KMS-11 (cell line): ENCODE measurements at regions not wholly inside any gene's neighbourhood (a gene's known extent, or its start where the extent isn't known, plus 50 kb on each side); places are given as distances from the start of the nearest gene placed in this dataset.
"Not testable (repeated sequence)": the region's sequence is repeated elsewhere in the genome, so short reads cannot be mapped to it uniquely, and the experiment has no call there.

Experiments
- H2AFZ ChIP-seq: fragments of 200-600 bp; sonication (generic); 2 replicates; pipeline ENCODE4 v1.6.1; 2016; ENCODE audit warnings: antibody characterized with exemption, mixed run types, low read depth
- H3K27ac ChIP-seq: fragments of 200-600 bp; sonication (generic); 2 replicates; pipeline ENCODE4 v1.6.1; 2016; ENCODE audit warnings: mild to moderate bottlenecking, mixed run types
- H3K27me3 ChIP-seq: fragments of 200-600 bp; sonication (generic); 2 replicates; pipeline ENCODE4 v1.6.1; 2017; ENCODE audit warnings: mild to moderate bottlenecking, low read depth, mixed run types, moderate library complexity; ENCODE audit not compliant: insufficient read depth
- H3K36me3 ChIP-seq: fragments of 200-600 bp; sonication (generic); 2 replicates; pipeline ENCODE4 v1.6.1; 2017; ENCODE audit warnings: mild to moderate bottlenecking, mixed run types; ENCODE audit not compliant: insufficient read depth
- H3K4me1 ChIP-seq: fragments of 200-600 bp; sonication (generic); 2 replicates; pipeline ENCODE4 v1.6.1; 2016; ENCODE audit warnings: mild to moderate bottlenecking, low read depth, mixed run types; ENCODE audit not compliant: poor library complexity, severe bottlenecking
- H3K4me2 ChIP-seq: fragments of 200-600 bp; sonication (generic); 2 replicates; pipeline ENCODE4 v1.7.0; 2016; ENCODE audit warnings: mild to moderate bottlenecking, mixed run types
- H3K4me3 ChIP-seq: fragments of 200-600 bp; sonication (generic); IDR thresholded peaks from 2 replicates; pipeline ENCODE4 v1.6.1; 2017; ENCODE audit warnings: low read depth, low read length, mixed read lengths; ENCODE audit not compliant: insufficient read depth
- H3K79me2 ChIP-seq: fragments of 200-600 bp; sonication (generic); 2 replicates; pipeline ENCODE4 v1.6.1; 2016; ENCODE audit warnings: low read depth, mixed run types; ENCODE audit not compliant: insufficient read depth
- H3K9ac ChIP-seq: fragments of 200-600 bp; sonication (generic); 2 replicates; pipeline ENCODE4 v1.6.1; 2016; ENCODE audit warnings: mild to moderate bottlenecking, mixed run types
- H4K20me1 ChIP-seq: fragments of 200-600 bp; sonication (generic); 2 replicates; pipeline ENCODE4 v1.6.1; 2016; ENCODE audit warnings: mild to moderate bottlenecking, mixed run types; ENCODE audit not compliant: insufficient read depth
- TF ChIP-seq, protein P1 (sequence below): fragments of 200-600 bp; sonication (generic); conservative IDR thresholded peaks from 2 replicates; pipeline ENCODE4 v1.6.1; 2017; ENCODE audit warnings: low read depth, mild to moderate bottlenecking, antibody characterized with exemption, low read length, moderate library complexity, mixed read lengths

DNA sequence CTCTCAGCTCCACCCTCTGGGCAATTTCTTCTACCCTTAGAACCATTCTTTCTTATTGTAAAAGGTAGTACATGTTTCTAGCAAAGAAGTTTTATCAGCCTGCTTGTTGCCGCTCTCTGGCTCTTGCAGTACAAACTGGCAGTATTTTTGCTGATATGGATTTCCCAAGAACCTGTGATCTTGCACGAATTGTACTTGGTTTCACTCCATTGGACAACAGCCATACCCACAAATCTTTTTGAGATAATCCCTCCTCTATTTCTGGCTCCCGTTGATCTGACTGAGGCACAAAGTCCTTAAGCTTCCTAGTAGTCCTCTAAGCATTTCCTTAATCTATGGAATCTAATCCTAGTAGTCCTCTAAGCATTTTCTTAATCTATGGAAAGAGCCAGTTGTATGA is 487.0 kb upstream of the PTCHD4 start:
- TF ChIP-seq, protein P1, sequence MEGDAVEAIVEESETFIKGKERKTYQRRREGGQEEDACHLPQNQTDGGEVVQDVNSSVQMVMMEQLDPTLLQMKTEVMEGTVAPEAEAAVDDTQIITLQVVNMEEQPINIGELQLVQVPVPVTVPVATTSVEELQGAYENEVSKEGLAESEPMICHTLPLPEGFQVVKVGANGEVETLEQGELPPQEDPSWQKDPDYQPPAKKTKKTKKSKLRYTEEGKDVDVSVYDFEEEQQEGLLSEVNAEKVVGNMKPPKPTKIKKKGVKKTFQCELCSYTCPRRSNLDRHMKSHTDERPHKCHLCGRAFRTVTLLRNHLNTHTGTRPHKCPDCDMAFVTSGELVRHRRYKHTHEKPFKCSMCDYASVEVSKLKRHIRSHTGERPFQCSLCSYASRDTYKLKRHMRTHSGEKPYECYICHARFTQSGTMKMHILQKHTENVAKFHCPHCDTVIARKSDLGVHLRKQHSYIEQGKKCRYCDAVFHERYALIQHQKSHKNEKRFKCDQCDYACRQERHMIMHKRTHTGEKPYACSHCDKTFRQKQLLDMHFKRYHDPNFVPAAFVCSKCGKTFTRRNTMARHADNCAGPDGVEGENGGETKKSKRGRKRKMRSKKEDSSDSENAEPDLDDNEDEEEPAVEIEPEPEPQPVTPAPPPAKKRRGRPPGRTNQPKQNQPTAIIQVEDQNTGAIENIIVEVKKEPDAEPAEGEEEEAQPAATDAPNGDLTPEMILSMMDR = no peak
- Histone ChIP-seq H3K79me2 (no peaks in the 10 kb centered on the region), H4K20me1 (no peaks in the 10 kb centered on the region), H3K9ac (no peak overlapping the region), H2AFZ (no peak overlapping the region), H3K4me3 (no peak overlapping the region), H3K4me2 (no peak overlapping the region), H3K4me1 (no peaks in the 10 kb centered on the region), H3K36me3 (no peaks in the 10 kb centered on the region), H3K27ac (no peak overlapping the region), H3K27me3 (no peaks in the 10 kb centered on the region)

DNA sequence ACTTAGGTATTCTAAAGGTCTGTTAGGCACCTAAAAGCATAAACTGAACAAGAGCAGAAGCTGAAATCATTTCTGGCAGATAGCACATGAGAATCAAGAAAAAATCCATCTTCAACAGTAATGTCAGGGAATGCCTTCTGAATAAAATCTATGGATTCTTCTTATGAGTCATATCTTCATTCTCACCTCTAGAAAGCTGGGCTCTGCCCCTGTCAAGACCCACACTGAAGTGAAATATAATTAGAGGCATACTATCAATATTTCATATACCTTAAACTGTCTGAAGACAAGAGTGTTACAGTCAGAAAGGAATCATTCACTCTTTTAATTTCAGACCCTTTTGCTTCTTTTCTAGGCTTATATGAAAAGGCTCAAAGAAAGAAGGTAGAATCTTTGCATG is 485.8 kb upstream of the PTCHD4 start:
- no peaks in the 10 kb centered on the region for H3K27me3 ChIP-seq
- H3K36me3 ChIP-seq = no peaks in the 10 kb centered on the region
- H3K9ac ChIP-seq = no peak overlapping the region
- H3K4me3 ChIP-seq = no peak overlapping the region
- H2AFZ ChIP-seq = no peak overlapping the region
- H3K4me2 ChIP-seq = no peak overlapping the region
- TF ChIP-seq, protein P1 = no peak
- no peaks in the 10 kb centered on the region for H4K20me1 ChIP-seq
- H3K4me1 ChIP-seq = no peaks in the 10 kb centered on the region
- no peaks in the 10 kb centered on the region for H3K79me2 ChIP-seq
- no peak overlapping the region for H3K27ac ChIP-seq

DNA sequence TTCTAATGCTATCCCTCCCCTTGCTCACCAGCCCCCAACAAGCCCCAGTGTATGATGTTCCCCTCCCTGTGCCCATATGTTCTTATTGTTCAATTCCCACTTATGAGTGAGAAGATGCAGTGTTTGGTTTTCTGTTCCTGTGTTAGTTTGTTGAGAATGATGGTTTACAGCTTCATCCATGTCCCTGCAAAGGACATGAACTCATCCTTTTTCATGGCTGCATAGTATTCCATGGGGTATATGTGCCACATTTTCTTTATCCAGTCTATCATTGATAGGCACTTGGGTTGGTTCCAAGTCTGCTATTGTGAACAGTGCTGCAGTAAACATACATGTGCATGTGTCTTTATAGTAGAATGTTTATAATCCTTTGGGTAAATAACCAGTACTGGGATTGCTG is 480.2 kb upstream of the PTCHD4 start:
- H3K4me2 ChIP-seq = not testable (repeated sequence)

DNA sequence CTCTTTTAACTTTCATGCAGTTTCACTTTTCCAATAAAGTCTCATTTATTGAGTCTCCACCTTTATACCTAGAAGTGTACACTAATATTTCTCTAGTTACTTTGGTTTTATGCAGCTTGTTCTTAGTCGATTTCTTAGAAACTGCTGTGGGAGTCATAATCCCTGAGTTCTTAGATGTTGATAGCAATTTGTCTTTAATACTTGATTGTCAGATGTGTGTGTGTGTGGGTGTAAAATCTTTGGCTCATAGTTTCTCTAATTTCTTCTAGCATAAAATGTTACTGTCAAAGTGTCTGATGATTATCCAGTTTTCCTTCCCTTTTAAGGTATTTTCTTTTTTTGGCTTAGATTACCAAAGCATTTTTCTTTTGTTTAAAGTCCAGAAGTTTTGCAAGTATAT is 473.8 kb upstream of the PTCHD4 start:
- TF ChIP-seq, protein P1 = no peak

More for the DNA sequence above, 480.2 kb upstream of the PTCHD4 start:
- H3K27ac ChIP-seq, H3K4me1 ChIP-seq, H2AFZ ChIP-seq, H3K9ac ChIP-seq, H4K20me1 ChIP-seq, H3K27me3 ChIP-seq, H3K36me3 ChIP-seq, H3K4me3 ChIP-seq, H3K79me2 ChIP-seq: not testable (repeated sequence)

DNA sequence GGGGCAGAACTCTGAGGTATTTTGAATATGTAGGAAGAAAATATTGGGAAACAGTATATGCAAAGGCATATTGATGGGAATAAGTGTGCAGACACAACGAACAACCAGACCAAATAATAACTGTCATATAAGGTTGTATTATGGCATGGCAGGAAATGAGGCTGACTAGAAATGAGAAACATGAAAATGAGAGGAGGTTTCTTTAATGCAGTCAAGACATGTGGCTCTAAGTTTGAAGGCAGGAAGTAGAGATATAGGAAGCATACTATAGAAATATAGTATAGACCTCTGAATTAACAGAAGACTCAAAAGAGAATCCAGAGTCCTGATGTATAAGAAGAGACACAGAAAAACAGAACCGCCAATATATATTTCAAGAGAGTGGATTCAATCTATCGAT is 459.7 kb upstream of the PTCHD4 start:
- no peak overlapping the region for H3K4me3 ChIP-seq
- no peaks in the 10 kb centered on the region for H4K20me1 ChIP-seq
- TF ChIP-seq, protein P1 = no peak
- H3K36me3 ChIP-seq = no peaks in the 10 kb centered on the region
- no peak overlapping the region for H3K9ac ChIP-seq
- no peak overlapping the region for H2AFZ ChIP-seq
- H3K4me2 ChIP-seq = no peak overlapping the region
- H3K27ac ChIP-seq = no peak overlapping the region
- no peaks in the 10 kb centered on the region for H3K79me2 ChIP-seq
- H3K4me1 ChIP-seq = no peaks in the 10 kb centered on the region
- H3K27me3 ChIP-seq = no peaks in the 10 kb centered on the region

More for the DNA sequence above, 473.8 kb upstream of the PTCHD4 start:
- Histone ChIP-seq H3K27ac (no peak overlapping the region), H3K36me3 (no peaks in the 10 kb centered on the region), H3K4me1 (no peaks in the 10 kb centered on the region), H3K4me2 (no peak overlapping the region), H3K27me3 (no peaks in the 10 kb centered on the region), H4K20me1 (no peaks in the 10 kb centered on the region), H3K79me2 (no peaks in the 10 kb centered on the region), H3K4me3 (no peak overlapping the region), H3K9ac (no peak overlapping the region), H2AFZ (no peak overlapping the region)
